ENCODE measurements at regions not wholly inside any gene's neighbourhood (a gene's known extent, or its start where the extent isn't known, plus 50 kb on each side); places are given as distances from the start of the nearest gene placed in this dataset.

DNA sequence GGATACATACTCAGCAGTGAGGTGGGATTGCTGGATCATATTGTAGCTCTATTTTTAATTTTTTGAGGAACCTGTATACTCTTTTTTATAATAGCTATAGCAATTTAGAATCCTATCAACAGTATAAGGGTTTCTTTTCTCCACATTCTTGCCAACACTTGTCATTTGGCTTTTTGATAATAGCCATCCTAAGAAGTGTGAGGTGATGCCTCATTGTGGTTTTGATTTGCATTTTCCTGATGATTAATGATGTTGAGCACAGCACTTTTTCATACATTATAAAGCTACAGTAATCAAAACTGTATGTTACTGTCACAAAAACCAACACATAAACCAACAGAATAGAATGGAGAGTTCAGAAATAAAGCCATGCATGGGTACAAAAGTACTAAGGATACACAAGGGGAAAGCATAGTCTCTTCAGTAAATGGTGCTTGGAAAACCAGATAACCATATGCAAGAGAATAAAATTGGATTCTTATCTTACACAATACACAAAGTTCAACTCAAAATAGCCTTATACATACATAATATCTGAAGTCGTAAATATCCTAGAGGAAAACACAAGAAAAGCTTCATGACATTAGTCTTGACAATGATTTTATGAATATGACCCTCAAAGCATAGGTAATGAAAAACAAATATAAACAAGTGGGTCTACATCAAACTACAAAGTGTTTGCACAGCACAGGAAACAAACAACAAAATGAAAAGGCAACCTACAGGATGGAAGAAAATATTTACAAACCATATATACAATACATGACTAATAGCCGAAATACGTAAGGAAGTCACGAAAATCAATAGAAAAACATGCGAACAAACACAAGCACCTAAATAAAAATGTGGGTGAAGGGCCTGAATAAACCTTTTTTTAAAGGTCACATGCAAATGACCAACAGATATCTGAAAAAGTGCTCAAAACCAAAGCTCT, 287.8 kb upstream of the DAB2 start:
- no peak overlapping the region for H3K4me3 ChIP-seq (ENCODE audit: control insufficient read depth, low read depth, low read length)
- TF ChIP-seq, protein P1, sequence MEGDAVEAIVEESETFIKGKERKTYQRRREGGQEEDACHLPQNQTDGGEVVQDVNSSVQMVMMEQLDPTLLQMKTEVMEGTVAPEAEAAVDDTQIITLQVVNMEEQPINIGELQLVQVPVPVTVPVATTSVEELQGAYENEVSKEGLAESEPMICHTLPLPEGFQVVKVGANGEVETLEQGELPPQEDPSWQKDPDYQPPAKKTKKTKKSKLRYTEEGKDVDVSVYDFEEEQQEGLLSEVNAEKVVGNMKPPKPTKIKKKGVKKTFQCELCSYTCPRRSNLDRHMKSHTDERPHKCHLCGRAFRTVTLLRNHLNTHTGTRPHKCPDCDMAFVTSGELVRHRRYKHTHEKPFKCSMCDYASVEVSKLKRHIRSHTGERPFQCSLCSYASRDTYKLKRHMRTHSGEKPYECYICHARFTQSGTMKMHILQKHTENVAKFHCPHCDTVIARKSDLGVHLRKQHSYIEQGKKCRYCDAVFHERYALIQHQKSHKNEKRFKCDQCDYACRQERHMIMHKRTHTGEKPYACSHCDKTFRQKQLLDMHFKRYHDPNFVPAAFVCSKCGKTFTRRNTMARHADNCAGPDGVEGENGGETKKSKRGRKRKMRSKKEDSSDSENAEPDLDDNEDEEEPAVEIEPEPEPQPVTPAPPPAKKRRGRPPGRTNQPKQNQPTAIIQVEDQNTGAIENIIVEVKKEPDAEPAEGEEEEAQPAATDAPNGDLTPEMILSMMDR (IDR thresholded peaks at IDR 0.05; ENCODE audit: control insufficient read depth, insufficient read depth, low read depth, low read length, missing control alignments): no peak
- no peak for DNase-seq (ENCODE audit: low read depth)

DNA sequence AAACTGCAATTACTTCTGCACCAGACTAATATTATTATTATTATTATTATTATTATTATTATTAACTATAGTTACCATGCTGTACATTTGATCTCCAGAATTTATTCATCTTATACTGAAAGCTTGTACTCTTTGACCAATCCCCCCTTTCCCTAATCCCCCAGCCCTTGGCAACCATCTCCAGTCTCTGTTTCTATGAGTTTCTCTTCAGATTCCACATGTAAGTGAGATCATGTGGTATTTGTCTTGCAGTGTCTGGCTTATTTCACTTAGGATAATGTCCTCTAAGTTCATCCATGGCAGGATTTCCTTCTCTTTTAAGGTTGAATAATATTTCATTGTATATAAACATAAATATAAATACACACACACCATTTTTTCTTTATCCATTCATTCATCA, 287.0 kb upstream of the DAB2 start:
- TF ChIP-seq, protein P1 (IDR thresholded peaks at IDR 0.05; ENCODE audit: control insufficient read depth, insufficient read depth, low read depth, low read length, missing control alignments): no peak
- H3K4me3 ChIP-seq (ENCODE audit: control insufficient read depth, low read depth, low read length): no peak overlapping the region
- no peak for DNase-seq (ENCODE audit: low read depth)

DNA sequence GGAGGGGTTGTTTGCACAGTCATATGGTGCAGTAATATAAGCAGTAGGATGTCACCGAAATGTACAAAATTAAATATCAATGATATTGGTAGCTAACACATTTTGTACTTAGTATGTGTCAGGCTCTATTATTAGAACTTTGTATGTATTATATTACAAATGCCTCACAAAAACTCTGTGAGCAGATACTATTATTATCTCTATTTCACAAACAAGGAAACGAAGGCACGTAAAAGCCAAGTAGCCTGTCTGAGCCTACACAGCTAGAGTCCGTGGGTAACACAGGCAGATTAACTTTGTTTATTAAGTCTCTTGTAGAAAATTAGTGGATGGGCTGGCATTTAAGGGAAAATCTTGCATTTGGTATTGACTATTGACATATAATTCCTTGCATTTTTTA, 284.3 kb upstream of the DAB2 start:
- DNase-seq (ENCODE audit: low read depth): no peak
- TF ChIP-seq, protein P1 (IDR thresholded peaks at IDR 0.05; ENCODE audit: control insufficient read depth, insufficient read depth, low read depth, low read length, missing control alignments): no peak
- no peak overlapping the region for H3K4me3 ChIP-seq (ENCODE audit: control insufficient read depth, low read depth, low read length)

DNA sequence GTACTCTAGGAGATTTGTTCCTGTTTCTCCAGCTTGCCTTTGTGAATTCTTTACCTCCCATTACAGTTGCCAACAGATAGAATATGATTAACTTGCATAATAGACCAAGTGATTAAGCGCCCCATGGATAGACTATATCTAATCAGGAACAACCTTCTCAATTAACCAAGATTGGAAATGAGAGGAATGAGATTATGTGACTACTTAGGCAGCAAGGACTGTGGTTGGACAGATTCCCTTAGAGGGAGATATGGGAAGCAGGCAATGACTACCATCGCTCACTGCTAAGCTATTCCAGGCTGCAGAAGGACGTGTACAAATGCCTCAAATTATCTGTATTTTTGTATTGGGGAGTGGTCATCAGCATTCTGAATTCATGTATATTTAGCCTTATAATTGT, 278.1 kb upstream of the DAB2 start:
- TF ChIP-seq, protein P1 (IDR thresholded peaks at IDR 0.05; ENCODE audit: control insufficient read depth, insufficient read depth, low read depth, low read length, missing control alignments): no peak
- no peak overlapping the region for H3K4me3 ChIP-seq (ENCODE audit: control insufficient read depth, low read depth, low read length)
- DNase-seq (ENCODE audit: low read depth): no peak

DNA sequence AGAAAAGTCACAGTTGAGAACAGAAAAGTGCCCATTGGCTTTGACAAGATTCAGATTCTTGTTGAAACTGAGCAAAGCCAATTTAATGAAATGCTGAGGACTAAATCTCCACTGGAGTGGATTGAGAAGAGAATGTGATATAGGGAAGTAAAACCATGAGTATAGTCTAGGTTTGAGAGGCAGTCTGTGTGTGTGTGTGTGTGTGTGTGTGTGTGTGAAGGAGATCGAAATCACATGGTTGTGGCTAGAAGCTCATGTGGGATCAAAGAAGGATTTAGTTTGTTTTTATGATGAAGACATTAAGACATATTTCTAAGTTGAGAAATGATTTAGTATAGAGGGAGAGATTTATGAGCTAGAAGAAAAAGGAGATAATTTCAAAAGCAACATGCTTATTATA, 275.7 kb upstream of the DAB2 start:
- TF ChIP-seq, protein P1 (IDR thresholded peaks at IDR 0.05; ENCODE audit: control insufficient read depth, insufficient read depth, low read depth, low read length, missing control alignments): no peak
- no peak for DNase-seq (ENCODE audit: low read depth)
- no peak overlapping the region for H3K4me3 ChIP-seq (ENCODE audit: control insufficient read depth, low read depth, low read length)

DNA sequence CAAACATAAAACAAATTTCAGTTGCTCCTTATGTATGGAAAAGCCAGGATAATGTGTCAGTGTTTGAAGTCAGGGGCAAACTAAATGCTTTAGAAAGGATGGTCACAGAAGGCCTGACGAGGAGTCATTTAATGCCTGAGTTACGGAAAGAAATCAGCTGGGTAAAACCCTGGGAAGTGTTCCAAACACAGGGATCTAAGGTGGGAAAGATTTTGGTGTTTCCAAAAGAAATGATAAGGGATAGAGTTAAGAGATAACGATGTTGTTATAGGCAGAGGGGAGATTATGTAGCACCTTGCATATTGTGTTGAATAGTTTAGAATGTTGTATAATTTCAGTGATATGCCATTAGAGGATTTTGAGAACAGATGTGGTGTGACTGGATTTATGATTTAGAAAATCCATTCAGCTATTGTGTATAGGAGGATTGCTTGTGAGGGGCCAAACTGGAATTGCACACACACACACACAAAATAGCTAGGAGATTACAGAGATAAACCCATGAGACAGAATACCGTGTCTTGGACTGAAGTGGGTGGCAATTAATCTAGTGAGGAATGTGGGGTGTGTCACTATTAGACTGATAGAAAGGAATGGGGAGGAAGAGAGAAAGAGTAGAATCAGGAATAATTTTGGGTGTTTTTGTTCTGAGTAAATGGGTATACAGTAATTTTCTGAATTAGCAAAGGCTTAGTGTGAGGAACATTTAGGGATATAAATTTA, 274.2 kb upstream of the DAB2 start:
- TF ChIP-seq, protein P1 (IDR thresholded peaks at IDR 0.05; ENCODE audit: control insufficient read depth, insufficient read depth, low read depth, low read length, missing control alignments): no peak
- H3K4me3 ChIP-seq (ENCODE audit: control insufficient read depth, low read depth, low read length): no peak overlapping the region
- DNase-seq (ENCODE audit: low read depth): no peak
